ENCODE measurements at regions not wholly inside any gene's neighbourhood (a gene's known extent, or its start where the extent isn't known, plus 50 kb on each side); places are given as distances from the start of the nearest gene placed in this dataset.
"Not testable (repeated sequence)": the region's sequence is repeated elsewhere in the genome, so short reads cannot be mapped to it uniquely, and the experiment has no call there.

DNA sequence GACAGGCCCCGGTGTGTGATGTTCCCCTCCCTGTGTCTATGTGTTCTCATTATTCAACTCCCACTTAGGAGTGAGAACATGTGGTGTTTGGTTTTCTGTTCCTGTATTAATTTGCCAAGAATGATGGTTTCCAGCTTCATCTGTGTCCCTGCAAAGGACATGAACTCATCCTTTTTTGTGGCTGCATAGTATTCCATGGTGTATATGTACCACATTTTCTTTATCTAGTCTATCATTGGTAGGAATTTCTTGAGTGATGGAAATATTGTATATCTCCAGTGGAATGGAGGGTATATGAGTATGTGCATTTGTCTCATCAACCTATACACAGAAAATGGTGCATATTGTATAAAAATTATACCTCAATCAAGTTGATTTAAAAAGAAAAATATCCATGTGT is 159.3 kb downstream of the REEP3 start:
- TF ChIP-seq, protein P1, sequence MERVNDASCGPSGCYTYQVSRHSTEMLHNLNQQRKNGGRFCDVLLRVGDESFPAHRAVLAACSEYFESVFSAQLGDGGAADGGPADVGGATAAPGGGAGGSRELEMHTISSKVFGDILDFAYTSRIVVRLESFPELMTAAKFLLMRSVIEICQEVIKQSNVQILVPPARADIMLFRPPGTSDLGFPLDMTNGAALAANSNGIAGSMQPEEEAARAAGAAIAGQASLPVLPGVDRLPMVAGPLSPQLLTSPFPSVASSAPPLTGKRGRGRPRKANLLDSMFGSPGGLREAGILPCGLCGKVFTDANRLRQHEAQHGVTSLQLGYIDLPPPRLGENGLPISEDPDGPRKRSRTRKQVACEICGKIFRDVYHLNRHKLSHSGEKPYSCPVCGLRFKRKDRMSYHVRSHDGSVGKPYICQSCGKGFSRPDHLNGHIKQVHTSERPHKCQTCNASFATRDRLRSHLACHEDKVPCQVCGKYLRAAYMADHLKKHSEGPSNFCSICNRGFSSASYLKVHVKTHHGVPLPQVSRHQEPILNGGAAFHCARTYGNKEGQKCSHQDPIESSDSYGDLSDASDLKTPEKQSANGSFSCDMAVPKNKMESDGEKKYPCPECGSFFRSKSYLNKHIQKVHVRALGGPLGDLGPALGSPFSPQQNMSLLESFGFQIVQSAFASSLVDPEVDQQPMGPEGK (CRISPR knock-in tag; IDR thresholded peaks at IDR 0.05; ENCODE audit: borderline replicate concordance): not testable (repeated sequence)
- not testable (repeated sequence) for TF ChIP-seq ESRRG (CRISPR knock-in tag; IDR thresholded peaks at IDR 0.05)
